ENCODE measurements at regions not wholly inside any gene's neighbourhood (a gene's known extent, or its start where the extent isn't known, plus 50 kb on each side); places are given as distances from the start of the nearest gene placed in this dataset.

GRCh38 chr10:78222096-78222790 lies 188.6 kb downstream of the RPS24 start:
- intact Hi-C loops (cut with DNase I), result no loop called here
- ATAC-seq (no peak), DNase-seq (no peak)
- H3K36me3 ChIP-seq (ENCODE audit: insufficient read depth in 1 of 2, low read depth in 1 of 2), result no peaks in the 10 kb centered on the region
- no peaks in the 10 kb centered on the region for H3K27me3 ChIP-seq (ENCODE audit: insufficient read depth in 3 of 3, low read length in 2 of 3)
- TF ChIP-seq CTCF (IDR thresholded peaks at IDR 0.05), result no peak
- no peaks in the 10 kb centered on the region for H3K9me3 ChIP-seq
- no peak overlapping the region for H3K4me3 ChIP-seq
- H3K4me1 ChIP-seq, result no peaks in the 10 kb centered on the region
- H3K27ac ChIP-seq, result no peak overlapping the region
- 87 to 91% (median 90%) methylated on average over 11 of the region's 11 CpGs for WGBS, 3 donors

- TF ChIP-seq CTCF (IDR thresholded peaks at IDR 0.05), result no peak
- ATAC-seq (no peak), DNase-seq (no peak)
- Histone ChIP-seq H3K4me3 (no peak overlapping the region), H3K27me3 (ENCODE audit: insufficient read depth in 3 of 3, low read length in 2 of 3) (no peaks in the 10 kb centered on the region), H3K9me3 (no peaks in the 10 kb centered on the region), H3K27ac (no peak overlapping the region), H3K4me1 (no peaks in the 10 kb centered on the region), H3K36me3 (ENCODE audit: insufficient read depth in 1 of 2, low read depth in 1 of 2) (no peaks in the 10 kb centered on the region)
- WGBS, 3 donors, result 76 to 87% (median 80%) methylated on average over 7 of the region's 7 CpGs
- intact Hi-C loops (cut with DNase I), result no loop called here
These were observed 189.4 kb downstream of the RPS24 start for GRCh38 chr10:78223088-78223487.

GRCh38 chr10:78224602-78225001 lies 190.9 kb downstream of the RPS24 start:
- DNase-seq, result no peak
- no peaks in the 10 kb centered on the region for H3K36me3 ChIP-seq (ENCODE audit: insufficient read depth in 1 of 2, low read depth in 1 of 2)
- no peak overlapping the region for H3K4me3 ChIP-seq
- H3K4me1 ChIP-seq, result no peaks in the 10 kb centered on the region
- H3K27ac ChIP-seq, result no peak overlapping the region
- 89 to 94% (median 94%) methylated on average over 6 of the region's 6 CpGs for WGBS, 3 donors
- no peaks in the 10 kb centered on the region for H3K9me3 ChIP-seq
- no peaks in the 10 kb centered on the region for H3K27me3 ChIP-seq (ENCODE audit: insufficient read depth in 3 of 3, low read length in 2 of 3)
- intact Hi-C loops (cut with DNase I), result no loop called here
- ATAC-seq, result no peak
- no peak for TF ChIP-seq CTCF (IDR thresholded peaks at IDR 0.05)

GRCh38 chr10:78225594-78225993 lies 191.9 kb downstream of the RPS24 start:
- intact Hi-C loops (cut with DNase I), result no loop called here
- DNase-seq (no peak), ATAC-seq (no peak)
- Histone ChIP-seq H3K27me3 (ENCODE audit: insufficient read depth in 3 of 3, low read length in 2 of 3) (no peaks in the 10 kb centered on the region), H3K4me3 (no peak overlapping the region), H3K27ac (no peak overlapping the region), H3K36me3 (ENCODE audit: insufficient read depth in 1 of 2, low read depth in 1 of 2) (no peaks in the 10 kb centered on the region), H3K9me3 (no peaks in the 10 kb centered on the region), H3K4me1 (no peaks in the 10 kb centered on the region)
- no peak for TF ChIP-seq CTCF (IDR thresholded peaks at IDR 0.05)
- 94 to 97% (median 95%) methylated on average over 10 of the region's 10 CpGs for WGBS, 3 donors

- Histone ChIP-seq H3K36me3 (ENCODE audit: insufficient read depth in 1 of 2, low read depth in 1 of 2) (no peaks in the 10 kb centered on the region), H3K9me3 (no peaks in the 10 kb centered on the region), H3K27me3 (ENCODE audit: insufficient read depth in 3 of 3, low read length in 2 of 3) (no peaks in the 10 kb centered on the region), H3K27ac (no peak overlapping the region), H3K4me1 (peaks cover 5% of the 10 kb centered on the region), H3K4me3 (no peak overlapping the region)
- ATAC-seq (no peak), DNase-seq (no peak)
- WGBS, 3 donors, result 91 to 93% (median 92%) methylated on average over 9 of the region's 9 CpGs
- no peak for TF ChIP-seq CTCF (IDR thresholded peaks at IDR 0.05)
- intact Hi-C loops (cut with DNase I), result no loop called here
These were observed 195.8 kb downstream of the RPS24 start for GRCh38 chr10:78229489-78229888.
